ENCODE measurements at regions not wholly inside any gene's neighbourhood (a gene's known extent, or its start where the extent isn't known, plus 50 kb on each side); places are given as distances from the start of the nearest gene placed in this dataset.

- no peak overlapping the region for H3K4me3 ChIP-seq (ENCODE audit: low read depth, low read length)
- DNase-seq (ENCODE audit: low read depth) = no peak
- TF ChIP-seq CTCF (conservative IDR thresholded peaks at IDR 0.05; ENCODE audit: low read depth, low read length) = no peak
These were observed 253.5 kb downstream of the BAMBI start for GRCh38 chr10:28930514-28931495.

- no peak for TF ChIP-seq CTCF (conservative IDR thresholded peaks at IDR 0.05; ENCODE audit: low read depth, low read length)
- no peak overlapping the region for H3K4me3 ChIP-seq (ENCODE audit: low read depth, low read length)
- no peak for DNase-seq (ENCODE audit: low read depth)
These were observed 257.7 kb downstream of the BAMBI start for GRCh38 chr10:28935061-28935460.

- TF ChIP-seq CTCF (conservative IDR thresholded peaks at IDR 0.05; ENCODE audit: low read depth, low read length) = no peak
- no peak for DNase-seq (ENCODE audit: low read depth)
- no peak overlapping the region for H3K4me3 ChIP-seq (ENCODE audit: low read depth, low read length)
These were observed 260.6 kb downstream of the BAMBI start for GRCh38 chr10:28937959-28938358.

GRCh38 chr10:28938745-28939144 is 261.4 kb downstream of the BAMBI start:
- no peak for DNase-seq (ENCODE audit: low read depth)
- no peak overlapping the region for H3K4me3 ChIP-seq (ENCODE audit: low read depth, low read length)
- no peak for TF ChIP-seq CTCF (conservative IDR thresholded peaks at IDR 0.05; ENCODE audit: low read depth, low read length)

GRCh38 chr10:28939281-28940157 is 262.2 kb downstream of the BAMBI start:
- no peak for DNase-seq (ENCODE audit: low read depth)
- no peak overlapping the region for H3K4me3 ChIP-seq (ENCODE audit: low read depth, low read length)
- TF ChIP-seq CTCF (conservative IDR thresholded peaks at IDR 0.05; ENCODE audit: low read depth, low read length) = peak; percentile 21

GRCh38 chr10:28940158-28940888 is 263.0 kb downstream of the BAMBI start:
- no peak overlapping the region for H3K4me3 ChIP-seq (ENCODE audit: low read depth, low read length)
- no peak for TF ChIP-seq CTCF (conservative IDR thresholded peaks at IDR 0.05; ENCODE audit: low read depth, low read length)
- no peak for DNase-seq (ENCODE audit: low read depth)
